Kidney capillary endothelial cell (primary cell): ENCODE measurements at regions not wholly inside any gene's neighbourhood (a gene's known extent, or its start where the extent isn't known, plus 50 kb on each side); places are given as distances from the start of the nearest gene placed in this dataset.

Experiments used
- DNase-seq: peaks from one replicate; pipeline ENCODE4 v3.0.0-alpha.2; 2018; ENCODE audit warnings: low spot score

DNA sequence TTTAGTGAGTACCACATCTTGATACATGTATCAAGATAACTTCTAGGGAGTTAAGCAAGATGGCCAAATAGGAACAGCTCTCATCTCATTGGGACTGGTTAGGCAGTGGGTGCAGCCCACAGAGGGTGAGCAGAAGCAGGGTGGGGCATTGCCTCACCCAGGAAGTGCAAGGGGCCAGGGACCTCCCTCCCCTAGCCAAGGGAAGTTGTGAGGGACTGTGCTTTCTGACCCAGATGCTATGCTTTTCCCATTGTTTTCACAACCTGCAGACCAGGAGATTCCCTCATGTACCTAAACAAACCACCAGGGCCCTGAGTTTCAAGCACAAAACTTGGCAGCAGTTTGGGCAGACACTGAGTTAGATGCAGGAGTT is 665.0 kb upstream of the CBLB start:
- no peak for DNase-seq

- DNase-seq: no peak
These were observed 665.4 kb upstream of the CBLB start for GRCh38 chr3:106534206-106534605.

DNA sequence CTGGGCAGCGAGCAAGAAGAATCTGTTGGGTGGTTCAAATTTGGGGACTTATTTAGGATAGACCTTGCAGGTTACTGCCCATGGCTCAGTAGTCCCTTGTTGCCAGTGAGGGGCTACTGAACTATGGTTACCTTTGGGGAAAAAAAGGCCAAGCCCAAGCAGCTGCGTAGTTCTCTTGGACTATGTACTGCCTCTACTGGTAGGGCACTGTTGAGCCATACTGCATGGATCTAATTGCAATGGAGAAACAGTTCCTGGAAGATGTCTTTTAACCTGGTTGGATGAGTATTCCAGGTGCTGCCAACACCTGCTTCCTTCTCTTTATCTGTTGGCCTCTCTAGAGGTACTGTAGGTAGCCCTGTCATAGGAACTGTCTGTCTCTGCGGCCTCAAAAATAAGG is 671.9 kb upstream of the CBLB start:
- no peak for DNase-seq

DNA sequence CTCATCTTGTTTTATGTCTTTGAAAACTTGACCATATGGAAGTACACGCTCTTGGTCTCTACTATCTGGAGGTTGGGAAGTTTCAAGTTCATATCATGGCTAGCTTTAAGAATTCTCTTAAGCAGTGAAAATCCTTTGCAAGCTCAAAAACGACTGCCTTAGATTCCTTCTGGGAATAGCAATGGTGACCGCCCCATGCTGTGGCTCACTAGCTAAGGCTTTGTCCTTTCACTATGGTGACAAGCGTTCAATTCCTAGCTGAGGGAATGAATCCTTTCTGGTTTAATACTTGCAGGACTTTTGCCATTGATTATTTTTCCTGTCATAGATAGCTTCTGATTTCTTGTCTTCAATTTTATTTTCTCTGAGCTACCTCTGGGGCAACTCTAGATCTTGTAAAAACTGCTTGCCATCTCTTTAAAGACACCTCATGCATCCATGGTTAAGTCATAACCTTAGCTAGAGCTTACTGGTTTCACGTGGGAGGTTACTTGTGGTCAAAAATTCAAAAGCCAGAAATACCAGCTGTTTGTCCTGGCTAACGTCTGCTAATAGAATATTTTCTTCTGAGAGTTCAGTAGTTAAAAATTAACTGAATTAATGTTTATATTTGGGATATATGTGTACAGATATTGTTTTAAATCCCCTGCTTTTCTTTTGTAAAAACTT is 673.4 kb upstream of the CBLB start:
- no peak for DNase-seq

GRCh38 chr3:106552351-106553043 is 683.7 kb upstream of the CBLB start:
- no peak for DNase-seq

DNA sequence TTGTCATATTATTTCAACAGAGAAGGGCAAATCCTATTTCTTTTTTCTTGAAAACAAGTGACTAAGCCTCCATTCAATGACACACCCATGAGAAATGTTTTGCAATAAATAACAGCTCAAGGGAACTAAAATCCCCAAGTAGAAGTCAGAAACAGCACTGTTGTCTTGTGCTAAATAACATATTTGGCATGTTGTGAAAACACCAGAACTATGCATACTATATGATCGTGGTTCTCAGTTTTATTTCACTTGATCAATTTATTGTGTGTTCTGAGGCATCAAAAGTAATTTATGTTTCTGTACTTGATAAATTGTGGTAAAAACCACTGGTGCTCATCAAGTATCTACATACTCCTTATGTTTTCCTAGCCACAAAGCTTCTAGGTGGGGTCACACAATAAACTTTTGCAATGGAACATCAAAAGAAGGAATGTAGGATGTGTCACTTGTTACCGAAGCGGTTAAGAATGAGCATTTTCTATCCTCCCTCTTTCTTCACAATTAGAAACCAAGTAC is 691.7 kb upstream of the CBLB start:
- peak; percentile 24 for DNase-seq

DNA sequence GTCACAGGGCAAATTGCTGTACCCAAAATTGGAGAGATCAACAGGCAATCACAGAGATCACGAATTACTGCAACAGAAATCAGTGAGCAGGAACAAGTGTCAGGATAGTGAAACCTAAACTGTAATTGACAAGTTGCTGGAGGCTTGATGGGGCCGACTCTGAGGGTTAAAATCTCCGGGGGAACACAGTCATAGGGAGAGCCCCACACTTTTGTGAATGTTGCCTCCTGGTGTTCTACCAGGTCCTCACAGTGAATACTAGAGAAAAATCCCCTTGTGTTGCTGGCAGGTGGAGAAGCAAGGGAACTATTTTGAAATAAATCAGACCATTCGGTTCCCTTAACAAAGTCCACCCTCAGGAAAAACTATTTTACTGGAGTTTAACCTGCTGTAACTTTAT is 697.5 kb upstream of the CBLB start:
- DNase-seq: no peak

DNA sequence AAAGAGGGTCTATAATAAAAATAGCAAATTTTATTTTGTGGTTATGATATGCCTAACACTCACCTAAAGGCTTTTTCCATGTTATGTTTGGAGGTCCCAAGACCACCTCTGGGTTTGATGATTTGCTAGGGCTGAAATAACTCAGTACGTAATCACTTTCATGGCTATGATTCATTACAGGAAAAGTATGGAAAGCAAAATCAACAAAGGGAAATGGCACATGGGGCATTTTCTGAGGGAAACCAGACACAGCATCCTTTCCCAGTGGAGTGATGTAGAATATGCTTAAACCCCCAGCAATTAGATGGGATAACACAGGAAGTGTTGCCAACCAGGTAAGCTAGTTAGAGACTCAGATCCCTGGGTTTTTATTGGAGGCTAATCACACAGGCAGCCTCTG is 701.6 kb upstream of the CBLB start:
- DNase-seq: peak; percentile 13

- no peak for DNase-seq
These were observed 704.8 kb upstream of the CBLB start for GRCh38 chr3:106573605-106574004.

DNA sequence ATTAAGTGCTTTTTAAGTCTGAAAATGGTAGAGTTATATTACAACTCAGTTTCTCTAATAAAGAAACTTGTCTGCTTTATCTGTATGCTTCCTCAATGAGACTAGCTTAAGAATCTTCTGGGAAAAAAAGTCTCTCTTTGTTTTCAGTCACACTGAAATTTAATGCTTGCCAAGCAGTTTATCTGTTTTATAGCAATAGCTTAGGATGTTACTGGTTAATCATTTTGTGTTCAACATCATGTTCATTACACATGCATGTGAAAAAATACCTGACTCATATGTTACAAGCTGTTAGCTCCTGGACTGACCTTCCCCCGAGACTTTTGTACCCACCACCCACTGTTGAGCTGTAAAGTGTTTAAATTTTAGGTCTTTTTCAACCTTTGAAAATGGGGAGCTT is 706.2 kb upstream of the CBLB start:
- no peak for DNase-seq

DNA sequence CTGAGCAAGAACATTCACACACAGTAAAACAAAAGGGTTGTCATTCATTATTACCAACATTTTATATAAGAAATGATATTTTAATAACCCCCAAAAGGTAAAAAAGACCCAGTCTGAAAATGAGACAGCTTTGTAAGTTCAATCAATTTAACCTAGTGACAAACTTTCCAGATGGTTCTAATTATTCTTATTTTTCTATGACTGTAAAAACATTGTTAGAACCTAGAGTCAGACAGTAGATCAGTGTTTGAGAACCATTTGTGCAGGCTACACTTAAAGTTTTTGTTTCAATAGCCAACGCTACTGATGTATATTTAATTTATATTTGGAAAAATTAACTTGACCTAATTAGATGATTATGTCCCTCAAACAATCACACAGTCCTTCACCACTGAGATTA is 708.4 kb upstream of the CBLB start:
- no peak for DNase-seq

DNA sequence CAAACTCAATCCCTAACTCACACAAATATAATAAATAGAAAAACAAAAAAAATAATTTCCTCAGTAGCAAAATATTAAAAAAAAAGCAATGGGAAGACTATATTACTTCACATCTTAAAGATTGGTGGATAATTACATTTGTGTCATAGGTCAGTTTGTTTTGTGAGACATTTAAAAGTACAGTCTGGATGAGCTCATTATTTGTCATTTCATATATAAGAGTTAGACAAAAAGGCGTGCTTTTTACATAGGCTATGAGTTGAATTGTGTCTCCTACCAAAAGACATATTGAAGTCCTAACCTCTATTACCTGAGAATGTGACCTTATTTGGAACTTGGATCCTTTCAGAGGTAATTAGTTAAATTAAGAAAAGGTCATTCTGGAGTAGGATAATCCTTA is 710.1 kb upstream of the CBLB start:
- DNase-seq: no peak

GRCh38 chr3:106582151-106582550 is 713.3 kb upstream of the CBLB start:
- no peak for DNase-seq

GRCh38 chr3:106587551-106587950 is 718.7 kb upstream of the CBLB start:
- DNase-seq: no peak

DNA sequence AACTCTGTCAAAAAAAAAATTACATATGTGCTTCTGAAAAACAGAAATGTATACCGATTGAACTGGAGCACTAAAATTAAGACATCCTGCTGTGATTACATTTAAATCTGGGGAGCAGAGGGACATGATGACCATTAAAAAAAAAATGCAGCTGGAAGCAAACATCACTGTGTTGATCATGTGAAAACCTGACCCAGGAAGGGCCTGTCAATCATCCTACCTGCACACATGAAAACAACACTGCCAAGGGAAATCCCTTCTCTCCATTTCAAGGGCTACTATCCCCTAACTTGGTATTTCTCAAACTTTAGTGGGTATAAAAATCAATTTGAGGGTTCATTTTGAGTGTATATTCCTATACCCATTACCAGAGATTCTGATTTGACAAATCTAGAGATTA is 719.9 kb upstream of the CBLB start:
- DNase-seq: no peak

GRCh38 chr3:106589311-106589942 is 720.6 kb upstream of the CBLB start:
- no peak for DNase-seq

DNA sequence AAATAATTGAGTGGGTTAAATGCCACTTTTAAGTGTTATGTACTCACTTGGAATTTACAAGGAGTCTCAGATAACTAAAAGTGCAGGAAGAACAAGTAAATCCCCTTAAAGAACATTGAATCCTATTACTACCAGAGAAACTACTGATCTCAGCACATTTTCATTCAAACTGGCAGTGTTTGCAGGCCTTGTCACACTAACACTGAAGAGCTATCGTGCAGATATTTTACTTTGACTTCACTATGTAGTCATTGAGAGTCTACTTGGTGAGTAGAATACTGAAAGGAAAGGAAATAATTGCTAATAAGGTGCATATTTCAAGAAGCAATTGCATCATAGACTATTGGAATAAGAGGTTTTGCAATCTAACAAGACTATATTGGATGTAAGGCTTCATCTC is 721.4 kb upstream of the CBLB start:
- no peak for DNase-seq

DNA sequence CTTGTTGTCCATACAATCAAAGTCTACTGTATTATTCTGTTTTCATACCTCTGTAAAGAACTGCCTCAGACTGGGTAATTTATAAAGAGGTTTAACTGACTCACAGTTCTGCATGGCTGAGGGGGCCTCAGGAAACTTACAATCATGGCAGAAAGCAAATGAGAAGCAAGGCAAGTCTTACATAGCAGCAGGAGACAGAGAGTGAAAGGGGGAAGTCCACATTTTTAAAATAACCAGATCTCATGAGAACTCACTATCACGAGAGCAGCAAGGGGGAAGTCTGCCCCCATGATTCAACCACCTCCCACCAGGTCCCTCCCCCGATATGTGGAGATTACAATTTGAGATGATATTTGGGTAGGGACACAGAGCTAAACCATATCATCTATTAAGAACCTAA is 724.6 kb upstream of the CBLB start:
- DNase-seq: no peak

DNA sequence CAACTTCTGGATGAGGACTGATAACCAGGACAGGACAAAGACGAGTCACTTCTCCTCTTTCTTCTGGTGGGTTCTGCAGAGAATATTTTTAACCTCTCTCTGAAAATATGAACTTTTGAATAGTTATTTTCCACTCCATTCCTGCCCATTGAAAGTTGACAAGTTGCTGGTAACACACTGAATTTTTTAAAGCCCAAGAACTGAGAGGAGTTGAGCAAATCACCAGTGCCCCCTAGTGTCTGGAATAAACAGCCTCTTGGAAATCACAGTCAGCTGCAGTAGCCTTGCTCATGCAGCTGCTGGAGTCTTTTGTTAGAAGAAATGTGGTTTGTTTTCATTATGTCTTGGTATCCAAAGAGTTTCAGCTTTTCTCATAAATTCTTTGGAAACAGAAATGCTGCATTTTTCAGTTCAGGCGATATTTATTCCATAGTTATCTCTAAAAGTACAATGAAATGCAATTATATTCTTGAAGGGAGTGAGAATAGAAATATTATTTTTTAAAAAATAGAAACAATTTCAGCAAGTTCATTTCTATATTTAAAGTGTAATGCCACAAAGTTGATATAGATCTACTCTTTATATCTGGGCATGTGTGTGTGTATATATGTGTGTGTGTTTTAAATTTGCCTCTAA is 741.0 kb upstream of the CBLB start:
- peak; percentile 74 for DNase-seq

DNA sequence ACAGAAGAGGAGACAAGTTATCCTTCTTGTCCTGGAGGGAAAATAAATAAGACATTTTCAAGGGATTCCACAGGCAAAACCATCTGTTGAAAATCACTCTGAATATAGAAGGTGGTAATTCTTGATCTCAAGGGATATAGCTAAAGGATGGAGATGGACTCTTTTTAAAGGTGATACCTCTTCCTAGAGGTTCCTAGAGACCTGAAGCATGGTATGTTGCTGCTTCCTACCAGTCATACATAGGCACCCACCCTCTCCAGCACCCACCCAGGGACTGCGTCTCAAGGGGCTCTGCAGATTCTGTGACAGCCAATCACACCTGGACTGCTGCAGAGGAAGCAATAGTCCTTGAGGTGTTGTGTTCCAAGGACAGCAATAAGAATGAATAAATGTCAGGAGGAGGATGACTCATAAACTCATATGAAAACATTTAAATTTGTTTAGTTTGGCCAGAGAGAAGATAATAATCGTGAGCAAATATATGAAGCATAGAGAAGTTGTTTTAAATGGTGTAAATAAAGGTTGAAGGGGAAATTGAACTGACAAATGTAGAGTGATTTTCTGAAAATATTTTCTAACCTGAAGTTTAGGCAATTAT is 741.6 kb upstream of the CBLB start:
- DNase-seq: no peak

GRCh38 chr3:106611116-106611515 is 742.3 kb upstream of the CBLB start:
- DNase-seq: no peak

- no peak for DNase-seq
These were observed 743.0 kb upstream of the CBLB start for GRCh38 chr3:106611841-106612240.

DNA sequence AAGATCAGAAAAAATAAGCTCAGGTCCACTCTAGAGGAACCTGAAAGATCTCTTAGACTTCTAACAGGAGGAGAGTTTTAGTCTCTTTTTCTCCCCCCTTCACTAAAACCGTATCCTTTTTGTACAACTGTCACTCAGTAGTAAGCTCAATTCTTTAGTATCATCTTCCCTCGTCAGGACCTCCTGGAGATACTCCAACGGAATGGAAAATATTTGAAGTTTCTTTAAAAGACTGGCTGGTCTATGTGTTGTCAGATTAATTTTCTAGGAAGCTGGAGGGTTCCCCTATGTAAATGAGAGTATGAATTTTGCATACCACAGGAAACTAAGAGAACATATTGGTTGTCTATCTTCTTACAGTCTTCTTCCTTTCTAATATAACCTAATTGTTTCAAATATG is 747.7 kb upstream of the CBLB start:
- DNase-seq: no peak
